CD14-positive monocyte (primary cell): ENCODE measurements at regions not wholly inside any gene's neighbourhood (a gene's known extent, or its start where the extent isn't known, plus 50 kb on each side); places are given as distances from the start of the nearest gene placed in this dataset.

Source experiments
- DNase-seq, 3 donors: peaks; one replicate each; pipeline ENCODE4 v3.0.0-alpha.2; 2011 to 2022
- H2AFZ ChIP-seq: 2 replicates; pipeline ENCODE4 v1.6.0; 2012; ENCODE audit warnings: mild to moderate bottlenecking, low read depth, low read length, inconsistent platforms; ENCODE audit not compliant: insufficient read depth, poor library complexity, severe bottlenecking
- H3K27ac ChIP-seq, 2 donors: 1 replicate in 1 of 2; 2 replicates in 1 of 2; pipeline ENCODE4 v1.5.1; 2012 to 2013; ENCODE audit warnings: low read length in 2 of 2, control low read depth in 1 of 2, inconsistent platforms in 1 of 2, low read depth in 1 of 2, mild to moderate bottlenecking in 1 of 2
- H3K27me3 ChIP-seq, 2 donors: one replicate each; pipeline versions ENCODE4 v1.6.0 to v1.6.1; 2011 to 2013; ENCODE audit warnings: low read length in 2 of 2; ENCODE audit not compliant: control insufficient read depth in 2 of 2, insufficient read depth in 2 of 2
- H3K36me3 ChIP-seq, 2 donors: replicated peaks in 1 of 2; 1 replicate in 1 of 2; 2 replicates in 1 of 2; pipeline versions ENCODE4 v1.5.1 to v1.6.1; 2012 to 2013; ENCODE audit warnings: low read length in 2 of 2, control low read depth in 1 of 2, inconsistent platforms in 1 of 2, mild to moderate bottlenecking in 1 of 2; ENCODE audit not compliant: insufficient read depth in 2 of 2, control insufficient read depth in 1 of 2
- H3K4me1 ChIP-seq, 2 donors: 1 replicate in 1 of 2; 2 replicates in 1 of 2; pipeline versions ENCODE4 v1.5.1 to v1.6.1; 2012 to 2013; ENCODE audit warnings: low read length in 2 of 2, control low read depth in 1 of 2, inconsistent platforms in 1 of 2, mild to moderate bottlenecking in 1 of 2, moderate library complexity in 1 of 2; ENCODE audit not compliant: insufficient read depth in 2 of 2, control insufficient read depth in 1 of 2
- H3K4me2 ChIP-seq: replicated peaks from 2 replicates; pipeline ENCODE3; 2012; ENCODE audit warnings: low read length, moderate library complexity, mild to moderate bottlenecking; ENCODE audit not compliant: poor library complexity, severe bottlenecking; ENCODE audit errors: extremely low read depth
- H3K4me3 ChIP-seq, 3 experiments: fragments of 200-600 bp in 1 of 3; sonication (generic) in 1 of 3; replicated peaks in 1 of 3; 1 replicate in 2 of 3; 2 replicates in 1 of 3; pipeline ENCODE4 v1.5.1; 2011 to 2013; ENCODE audit warnings: low read length in 3 of 3, mild to moderate bottlenecking in 3 of 3, control low read depth in 2 of 3, low read depth in 2 of 3, inconsistent platforms in 1 of 3, moderate library complexity in 1 of 3
- H3K79me2 ChIP-seq: 2 replicates; pipeline ENCODE4 v1.6.0; 2012; ENCODE audit warnings: mild to moderate bottlenecking, control low read depth, inconsistent platforms, low read length, moderate library complexity; ENCODE audit not compliant: insufficient read depth
- H3K9ac ChIP-seq: 2 replicates; pipeline ENCODE4 v1.6.0; 2017; ENCODE audit warnings: low read length, mild to moderate bottlenecking; ENCODE audit not compliant: insufficient read depth, poor library complexity, severe bottlenecking
- H3K9me3 ChIP-seq, 2 donors: replicated peaks in 1 of 2; 1 replicate in 1 of 2; 2 replicates in 1 of 2; pipeline versions ENCODE4 v1.5.1 to v1.6.1; 2012 to 2013; ENCODE audit warnings: low read length in 2 of 2, control low read depth in 1 of 2; ENCODE audit not compliant: control insufficient read depth in 1 of 2, insufficient read depth in 1 of 2
- H4K20me1 ChIP-seq: 2 replicates; pipeline ENCODE4 v1.6.0; 2012; ENCODE audit warnings: mild to moderate bottlenecking, low read length, control low read depth, moderate library complexity; ENCODE audit not compliant: insufficient read depth
- H3K27ac Mint-ChIP-seq, 7 donors: one replicate each; pipeline ENCODE4 v1.8.0; 2020; ENCODE audit warnings: mild to moderate bottlenecking in 7 of 7, mixed read lengths in 7 of 7, moderate library complexity in 6 of 7, inconsistent platforms in 2 of 7
- H3K27me3 Mint-ChIP-seq, 3 donors: one replicate each; pipeline ENCODE4 v1.8.0; 2021 to 2022; ENCODE audit warnings: low read depth in 3 of 3, mild to moderate bottlenecking in 3 of 3, mixed read lengths in 3 of 3, moderate library complexity in 3 of 3, inconsistent platforms in 1 of 3
- H3K36me3 Mint-ChIP-seq, 2 donors: one replicate each; pipeline ENCODE4 v1.8.0; 2020; ENCODE audit warnings: mixed read lengths in 2 of 2, inconsistent platforms in 1 of 2, mild to moderate bottlenecking in 1 of 2
- H3K4me1 Mint-ChIP-seq: one replicate; pipeline ENCODE4 v1.8.0; 2020; ENCODE audit warnings: mild to moderate bottlenecking, mixed read lengths
- H3K4me3 Mint-ChIP-seq, 2 donors: one replicate each; pipeline ENCODE4 v1.8.0; 2020; ENCODE audit warnings: mild to moderate bottlenecking in 2 of 2, mixed read lengths in 2 of 2, moderate library complexity in 1 of 2
- H3K9me3 Mint-ChIP-seq, 7 donors: one replicate each; pipeline ENCODE4 v1.8.0; 2020 to 2022; ENCODE audit warnings: mixed read lengths in 7 of 7, mild to moderate bottlenecking in 6 of 7, moderate library complexity in 6 of 7, inconsistent platforms in 2 of 7
- CTCF ChIP-seq: fragments of 200-600 bp; IDR thresholded peaks from one replicate; pipeline ENCODE4 v1.8.0; 2022; ENCODE audit warnings: antibody characterized with exemption, mild to moderate bottlenecking
- WGBS: methylation state at CpG from one replicate; pipeline ENCODE4 v1.1.5; 2013; ENCODE audit warnings: missing lambda C conversion rate; ENCODE audit not compliant: insufficient coverage; 5-methylcytosine and 5-hydroxymethylcytosine counted together
- intact Hi-C, 2 donors: fragments of 100-400 bp; cut with micrococcal nuclease; formaldehyde crosslinking; loops; one replicate each; pipeline versions ENCODE4 v1.15.0 to v1.15.1; 2023

GRCh38 chr21:18646116-18646515 lies 242.5 kb upstream of the TMPRSS15 start:
- no peak overlapping the region for H3K4me3 Mint-ChIP-seq
- H3K36me3 ChIP-seq, result no peaks in the 10 kb centered on the region
- no peak for DNase-seq
- WGBS, result no CpG with 5 or more reads among the region's 1 CpG
- H3K4me3 ChIP-seq, result no peak overlapping the region
- H4K20me1 ChIP-seq, result no peaks in the 10 kb centered on the region
- no peak for TF ChIP-seq CTCF
- no peak overlapping the region for H2AFZ ChIP-seq
- H3K9me3 ChIP-seq, result peaks cover 0 to 4% of the 10 kb centered on the region in 2 donors
- intact Hi-C loops, result no loop called here
- no peaks in the 10 kb centered on the region for H3K4me1 Mint-ChIP-seq
- no peaks in the 10 kb centered on the region for H3K79me2 ChIP-seq
- H3K4me2 ChIP-seq, result no peak overlapping the region
- H3K27me3 ChIP-seq, result no peaks in the 10 kb centered on the region
- no peak overlapping the region for H3K27ac ChIP-seq
- H3K27me3 Mint-ChIP-seq, result peaks cover 0 to under 1% (median 0%) of the 10 kb centered on the region in 3 donors
- peaks cover 0 to 6% (median 2%) of the 10 kb centered on the region in 7 donors for H3K9me3 Mint-ChIP-seq
- no peak overlapping the region for H3K9ac ChIP-seq
- H3K27ac Mint-ChIP-seq, result no peak overlapping the region
- no peaks in the 10 kb centered on the region for H3K36me3 Mint-ChIP-seq
- no peaks in the 10 kb centered on the region for H3K4me1 ChIP-seq

GRCh38 chr21:18655931-18656330 lies 252.3 kb upstream of the TMPRSS15 start:
- Mint-ChIP-seq H3K27ac (no peak overlapping the region), H3K4me3 (no peak overlapping the region), H3K36me3 (no peaks in the 10 kb centered on the region), H3K9me3 (peaks cover 0 to 7% (median 2%) of the 10 kb centered on the region in 7 donors), H3K4me1 (no peaks in the 10 kb centered on the region), H3K27me3 (peaks cover 0 to 1% (median 0%) of the 10 kb centered on the region in 3 donors)
- Histone ChIP-seq H4K20me1 (no peaks in the 10 kb centered on the region), H3K4me1 (no peaks in the 10 kb centered on the region), H3K27me3 (no peaks in the 10 kb centered on the region), H3K9ac (no peak overlapping the region), H3K4me3 (no peak overlapping the region), H2AFZ (no peak overlapping the region), H3K9me3 (peaks cover 4 to 9% of the 10 kb centered on the region in 2 donors), H3K79me2 (no peaks in the 10 kb centered on the region), H3K27ac (no peak overlapping the region), H3K36me3 (no peaks in the 10 kb centered on the region), H3K4me2 (no peak overlapping the region)
- intact Hi-C loops, result no loop called here
- no peak for TF ChIP-seq CTCF
- DNase-seq, result no peak
- no CpG with 5 or more reads among the region's 3 CpGs for WGBS
